ENCODE measurements at regions not wholly inside any gene's neighbourhood (a gene's known extent, or its start where the extent isn't known, plus 50 kb on each side); places are given as distances from the start of the nearest gene placed in this dataset.

DNA sequence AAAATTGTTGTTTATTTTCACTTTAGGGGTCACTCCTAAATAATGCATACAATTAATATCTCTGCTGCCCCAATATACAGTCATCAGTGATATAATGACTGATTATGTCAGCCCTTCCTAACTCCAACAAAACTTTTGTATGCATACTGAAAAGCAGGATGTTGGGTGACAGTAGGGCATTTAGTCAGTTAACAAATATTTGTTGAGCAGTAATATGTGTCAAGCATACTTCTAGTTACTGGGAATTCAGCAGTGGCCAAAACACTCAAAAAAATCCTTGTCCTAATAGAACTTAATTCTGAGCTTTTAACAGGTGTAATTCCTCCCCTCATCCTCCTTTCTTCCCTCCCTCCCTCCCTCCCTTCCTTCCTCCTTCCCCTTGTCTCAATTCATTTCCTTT lies 560.7 kb upstream of the KLHL1 start:
- Histone ChIP-seq H3K79me2 (replicated peaks; ENCODE audit: insufficient read depth, low read length) (no peaks in the 10 kb centered on the region), H3K9me3 (ENCODE audit: low read length) (no peaks in the 10 kb centered on the region), H3F3A (ENCODE audit: insufficient read depth, low read length, poor library complexity, severe bottlenecking) (no peaks in the 10 kb centered on the region), H3K4me2 (ENCODE audit: low read length) (no peak overlapping the region), H3K9me2 (ENCODE audit: insufficient read depth, low read length) (no peaks in the 10 kb centered on the region), H3K9ac (ENCODE audit: low read length) (no peak overlapping the region), H3K4me3 (ENCODE audit: low read length) (no peak overlapping the region), H3K27ac (ENCODE audit: low read length) (no peak overlapping the region), H2AFZ (ENCODE audit: low read depth, low read length) (no peak overlapping the region), H3K27me3 (ENCODE audit: insufficient read depth, low read depth, low read length) (no peaks in the 10 kb centered on the region), H4K20me1 (ENCODE audit: insufficient read depth) (no peaks in the 10 kb centered on the region), H3K36me3 (ENCODE audit: insufficient read depth, low read length) (no peaks in the 10 kb centered on the region)
- TF ChIP-seq, protein P1, sequence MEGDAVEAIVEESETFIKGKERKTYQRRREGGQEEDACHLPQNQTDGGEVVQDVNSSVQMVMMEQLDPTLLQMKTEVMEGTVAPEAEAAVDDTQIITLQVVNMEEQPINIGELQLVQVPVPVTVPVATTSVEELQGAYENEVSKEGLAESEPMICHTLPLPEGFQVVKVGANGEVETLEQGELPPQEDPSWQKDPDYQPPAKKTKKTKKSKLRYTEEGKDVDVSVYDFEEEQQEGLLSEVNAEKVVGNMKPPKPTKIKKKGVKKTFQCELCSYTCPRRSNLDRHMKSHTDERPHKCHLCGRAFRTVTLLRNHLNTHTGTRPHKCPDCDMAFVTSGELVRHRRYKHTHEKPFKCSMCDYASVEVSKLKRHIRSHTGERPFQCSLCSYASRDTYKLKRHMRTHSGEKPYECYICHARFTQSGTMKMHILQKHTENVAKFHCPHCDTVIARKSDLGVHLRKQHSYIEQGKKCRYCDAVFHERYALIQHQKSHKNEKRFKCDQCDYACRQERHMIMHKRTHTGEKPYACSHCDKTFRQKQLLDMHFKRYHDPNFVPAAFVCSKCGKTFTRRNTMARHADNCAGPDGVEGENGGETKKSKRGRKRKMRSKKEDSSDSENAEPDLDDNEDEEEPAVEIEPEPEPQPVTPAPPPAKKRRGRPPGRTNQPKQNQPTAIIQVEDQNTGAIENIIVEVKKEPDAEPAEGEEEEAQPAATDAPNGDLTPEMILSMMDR (IDR thresholded peaks at IDR 0.05; ENCODE audit: poor library complexity, severe bottlenecking) = no peak
- no peak for TF ChIP-seq RAD21 (conservative IDR thresholded peaks at IDR 0.05)
- TF ChIP-seq EP300 (conservative IDR thresholded peaks at IDR 0.05; ENCODE audit: poor library complexity, severe bottlenecking) = no peak

DNA sequence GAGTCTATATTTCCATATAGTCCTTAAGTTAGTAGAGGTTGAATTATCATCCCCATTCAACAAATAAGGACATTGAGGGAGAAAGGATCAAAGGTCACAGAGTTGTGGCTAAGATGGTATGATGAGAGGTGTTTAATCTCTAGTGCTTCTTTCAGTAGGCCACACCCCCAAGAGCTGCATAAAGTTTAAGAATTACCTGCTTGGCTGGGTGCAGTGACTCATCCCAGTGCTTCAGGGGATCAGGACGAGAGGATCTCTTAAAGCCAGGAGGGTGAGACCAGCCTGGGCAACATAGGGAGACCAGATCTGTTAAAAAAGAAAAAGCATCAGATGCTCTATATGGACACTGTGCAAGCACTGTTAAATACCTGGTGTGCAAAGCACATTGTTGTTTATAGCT lies 560.0 kb upstream of the KLHL1 start:
- Histone ChIP-seq H3K27me3 (ENCODE audit: insufficient read depth, low read depth, low read length) (no peaks in the 10 kb centered on the region), H2AFZ (ENCODE audit: low read depth, low read length) (no peak overlapping the region), H3K9me2 (ENCODE audit: insufficient read depth, low read length) (no peaks in the 10 kb centered on the region), H3K9ac (ENCODE audit: low read length) (no peak overlapping the region), H3K4me3 (ENCODE audit: low read length) (no peak overlapping the region), H4K20me1 (ENCODE audit: insufficient read depth) (no peaks in the 10 kb centered on the region), H3K27ac (ENCODE audit: low read length) (no peak overlapping the region), H3K79me2 (replicated peaks; ENCODE audit: insufficient read depth, low read length) (no peaks in the 10 kb centered on the region), H3K9me3 (ENCODE audit: low read length) (no peaks in the 10 kb centered on the region), H3K4me2 (ENCODE audit: low read length) (no peak overlapping the region), H3F3A (ENCODE audit: insufficient read depth, low read length, poor library complexity, severe bottlenecking) (no peaks in the 10 kb centered on the region), H3K36me3 (ENCODE audit: insufficient read depth, low read length) (no peaks in the 10 kb centered on the region)
- TF ChIP-seq, protein P1 (IDR thresholded peaks at IDR 0.05; ENCODE audit: poor library complexity, severe bottlenecking) = no peak
- no peak for TF ChIP-seq EZH2 (IDR thresholded peaks at IDR 0.05; ENCODE audit: borderline replicate concordance, insufficient read depth, low read length, poor library complexity, severe bottlenecking)
- no peak for TF ChIP-seq TAF1 (IDR thresholded peaks at IDR 0.05; ENCODE audit: low read depth)
- TF ChIP-seq, protein P2, sequence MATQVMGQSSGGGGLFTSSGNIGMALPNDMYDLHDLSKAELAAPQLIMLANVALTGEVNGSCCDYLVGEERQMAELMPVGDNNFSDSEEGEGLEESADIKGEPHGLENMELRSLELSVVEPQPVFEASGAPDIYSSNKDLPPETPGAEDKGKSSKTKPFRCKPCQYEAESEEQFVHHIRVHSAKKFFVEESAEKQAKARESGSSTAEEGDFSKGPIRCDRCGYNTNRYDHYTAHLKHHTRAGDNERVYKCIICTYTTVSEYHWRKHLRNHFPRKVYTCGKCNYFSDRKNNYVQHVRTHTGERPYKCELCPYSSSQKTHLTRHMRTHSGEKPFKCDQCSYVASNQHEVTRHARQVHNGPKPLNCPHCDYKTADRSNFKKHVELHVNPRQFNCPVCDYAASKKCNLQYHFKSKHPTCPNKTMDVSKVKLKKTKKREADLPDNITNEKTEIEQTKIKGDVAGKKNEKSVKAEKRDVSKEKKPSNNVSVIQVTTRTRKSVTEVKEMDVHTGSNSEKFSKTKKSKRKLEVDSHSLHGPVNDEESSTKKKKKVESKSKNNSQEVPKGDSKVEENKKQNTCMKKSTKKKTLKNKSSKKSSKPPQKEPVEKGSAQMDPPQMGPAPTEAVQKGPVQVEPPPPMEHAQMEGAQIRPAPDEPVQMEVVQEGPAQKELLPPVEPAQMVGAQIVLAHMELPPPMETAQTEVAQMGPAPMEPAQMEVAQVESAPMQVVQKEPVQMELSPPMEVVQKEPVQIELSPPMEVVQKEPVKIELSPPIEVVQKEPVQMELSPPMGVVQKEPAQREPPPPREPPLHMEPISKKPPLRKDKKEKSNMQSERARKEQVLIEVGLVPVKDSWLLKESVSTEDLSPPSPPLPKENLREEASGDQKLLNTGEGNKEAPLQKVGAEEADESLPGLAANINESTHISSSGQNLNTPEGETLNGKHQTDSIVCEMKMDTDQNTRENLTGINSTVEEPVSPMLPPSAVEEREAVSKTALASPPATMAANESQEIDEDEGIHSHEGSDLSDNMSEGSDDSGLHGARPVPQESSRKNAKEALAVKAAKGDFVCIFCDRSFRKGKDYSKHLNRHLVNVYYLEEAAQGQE (IDR thresholded peaks at IDR 0.05; ENCODE audit: borderline replicate concordance) = no peak
- TF ChIP-seq RAD21 (conservative IDR thresholded peaks at IDR 0.05) = no peak
- TF ChIP-seq SMC3 (conservative IDR thresholded peaks at IDR 0.05; ENCODE audit: poor library complexity) = no peak
- TF ChIP-seq POLR2AphosphoS5 (IDR thresholded peaks at IDR 0.05) = no peak
- TF ChIP-seq EP300 (conservative IDR thresholded peaks at IDR 0.05; ENCODE audit: poor library complexity, severe bottlenecking) = no peak
- TF ChIP-seq MXI1 (conservative IDR thresholded peaks at IDR 0.05; ENCODE audit: poor library complexity, severe bottlenecking) = no peak

All from neural cell (in vitro differentiated cells).